PFSK-1 (cell line): ENCODE measurements at regions not wholly inside any gene's neighbourhood (a gene's known extent, or its start where the extent isn't known, plus 50 kb on each side); places are given as distances from the start of the nearest gene placed in this dataset.

Experiments used
- FOXP2 ChIP-seq: optimal IDR thresholded peaks from 2 replicates; pipeline ENCODE3; 2011; ENCODE audit warnings: borderline replicate concordance, control low read depth, inconsistent platforms; ENCODE audit not compliant: insufficient read depth; ENCODE audit errors: extremely low read length, extremely low read depth
- POLR2AphosphoS5 ChIP-seq: IDR thresholded peaks from 2 replicates; pipeline ENCODE4 v1.6.1; 2012; ENCODE audit warnings: low read depth, mild to moderate bottlenecking, control low read depth, low read length, moderate library complexity
- SIN3A ChIP-seq: IDR thresholded peaks from 2 replicates; pipeline ENCODE4 v1.6.1; 2012; ENCODE audit warnings: mild to moderate bottlenecking, low read length, moderate library complexity, borderline replicate concordance; ENCODE audit not compliant: insufficient read depth
- TAF1 ChIP-seq: IDR thresholded peaks from 2 replicates; pipeline ENCODE4 v1.6.1; 2012; ENCODE audit warnings: low read length, control low read depth, borderline replicate concordance; ENCODE audit not compliant: insufficient read depth
- TF ChIP-seq, protein P1 (sequence below), 2 experiments: IDR thresholded peaks; 2 replicates each; pipeline versions ENCODE4 v1.6.1 to v1.8.0; 2011 to 2012; ENCODE audit warnings: low read depth in 2 of 2, low read length in 2 of 2, control low read depth in 1 of 2, inconsistent platforms in 1 of 2, mild to moderate bottlenecking in 1 of 2, moderate library complexity in 1 of 2; ENCODE audit not compliant: insufficient read depth in 1 of 2

DNA sequence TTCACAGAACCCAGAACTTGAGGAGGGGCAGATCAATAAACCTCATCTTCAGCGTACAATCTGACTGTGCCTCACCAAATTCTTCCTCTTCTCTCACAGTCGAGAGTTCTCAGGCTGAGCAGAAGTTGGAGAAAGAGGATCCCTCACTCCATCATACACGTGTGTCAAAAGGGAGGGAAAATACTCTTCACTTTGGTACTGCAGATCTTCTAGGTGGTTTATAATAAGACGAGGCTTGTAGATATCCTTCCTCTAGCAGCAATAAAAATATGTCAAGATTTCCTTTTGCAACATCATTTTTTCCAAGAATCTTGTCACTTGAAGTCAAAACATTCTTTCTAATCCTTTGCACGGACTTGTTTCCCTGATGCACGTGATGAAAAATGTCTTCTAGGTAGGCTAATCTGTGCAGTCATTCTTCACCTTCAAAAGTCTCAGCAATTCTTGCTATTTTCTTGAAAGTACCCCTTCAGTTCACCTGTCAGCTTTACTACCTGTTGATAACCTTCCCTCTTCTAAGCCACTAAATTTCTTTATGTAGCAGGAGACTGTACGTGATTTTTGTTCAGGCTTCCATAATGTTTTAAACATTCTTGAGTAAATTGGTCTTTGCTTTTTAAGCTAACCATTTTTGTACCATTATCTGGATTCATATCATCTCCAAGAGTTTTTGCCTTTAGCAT is 214.1 kb downstream of the NUAK1 start:
- TF ChIP-seq FOXP2 = no peak
- TF ChIP-seq TAF1 = no peak
- no peak for TF ChIP-seq SIN3A
- TF ChIP-seq POLR2AphosphoS5 = no peak
- TF ChIP-seq, protein P1, sequence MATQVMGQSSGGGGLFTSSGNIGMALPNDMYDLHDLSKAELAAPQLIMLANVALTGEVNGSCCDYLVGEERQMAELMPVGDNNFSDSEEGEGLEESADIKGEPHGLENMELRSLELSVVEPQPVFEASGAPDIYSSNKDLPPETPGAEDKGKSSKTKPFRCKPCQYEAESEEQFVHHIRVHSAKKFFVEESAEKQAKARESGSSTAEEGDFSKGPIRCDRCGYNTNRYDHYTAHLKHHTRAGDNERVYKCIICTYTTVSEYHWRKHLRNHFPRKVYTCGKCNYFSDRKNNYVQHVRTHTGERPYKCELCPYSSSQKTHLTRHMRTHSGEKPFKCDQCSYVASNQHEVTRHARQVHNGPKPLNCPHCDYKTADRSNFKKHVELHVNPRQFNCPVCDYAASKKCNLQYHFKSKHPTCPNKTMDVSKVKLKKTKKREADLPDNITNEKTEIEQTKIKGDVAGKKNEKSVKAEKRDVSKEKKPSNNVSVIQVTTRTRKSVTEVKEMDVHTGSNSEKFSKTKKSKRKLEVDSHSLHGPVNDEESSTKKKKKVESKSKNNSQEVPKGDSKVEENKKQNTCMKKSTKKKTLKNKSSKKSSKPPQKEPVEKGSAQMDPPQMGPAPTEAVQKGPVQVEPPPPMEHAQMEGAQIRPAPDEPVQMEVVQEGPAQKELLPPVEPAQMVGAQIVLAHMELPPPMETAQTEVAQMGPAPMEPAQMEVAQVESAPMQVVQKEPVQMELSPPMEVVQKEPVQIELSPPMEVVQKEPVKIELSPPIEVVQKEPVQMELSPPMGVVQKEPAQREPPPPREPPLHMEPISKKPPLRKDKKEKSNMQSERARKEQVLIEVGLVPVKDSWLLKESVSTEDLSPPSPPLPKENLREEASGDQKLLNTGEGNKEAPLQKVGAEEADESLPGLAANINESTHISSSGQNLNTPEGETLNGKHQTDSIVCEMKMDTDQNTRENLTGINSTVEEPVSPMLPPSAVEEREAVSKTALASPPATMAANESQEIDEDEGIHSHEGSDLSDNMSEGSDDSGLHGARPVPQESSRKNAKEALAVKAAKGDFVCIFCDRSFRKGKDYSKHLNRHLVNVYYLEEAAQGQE (IDR thresholded peaks at IDR 0.05; ENCODE audit: insufficient read depth in 1 of 2, low read depth in 2 of 2, low read length in 2 of 2) = no peak

DNA sequence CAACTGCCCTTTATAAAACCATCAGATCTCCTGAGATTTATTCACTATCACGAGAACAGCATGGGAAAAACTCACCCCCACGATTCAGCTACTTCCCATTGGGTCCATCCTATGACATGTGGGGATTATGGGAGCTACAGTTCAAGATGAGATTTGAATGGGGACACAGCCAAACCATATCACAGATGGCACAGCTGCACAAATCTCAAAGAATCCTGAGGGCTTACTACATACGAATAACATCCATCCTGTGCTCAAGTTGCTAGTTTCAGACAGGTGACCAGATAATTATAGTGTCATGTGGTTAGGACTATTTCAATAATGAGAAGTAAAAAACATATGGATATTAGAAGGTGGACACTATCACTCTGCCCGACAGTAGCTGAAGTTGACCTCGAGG is 211.2 kb downstream of the NUAK1 start:
- TF ChIP-seq, protein P1 (IDR thresholded peaks at IDR 0.05; ENCODE audit: insufficient read depth in 1 of 2, low read depth in 2 of 2, low read length in 2 of 2) = no peak
- TF ChIP-seq TAF1 (no peak), FOXP2 (no peak), POLR2AphosphoS5 (no peak), SIN3A (no peak)

DNA sequence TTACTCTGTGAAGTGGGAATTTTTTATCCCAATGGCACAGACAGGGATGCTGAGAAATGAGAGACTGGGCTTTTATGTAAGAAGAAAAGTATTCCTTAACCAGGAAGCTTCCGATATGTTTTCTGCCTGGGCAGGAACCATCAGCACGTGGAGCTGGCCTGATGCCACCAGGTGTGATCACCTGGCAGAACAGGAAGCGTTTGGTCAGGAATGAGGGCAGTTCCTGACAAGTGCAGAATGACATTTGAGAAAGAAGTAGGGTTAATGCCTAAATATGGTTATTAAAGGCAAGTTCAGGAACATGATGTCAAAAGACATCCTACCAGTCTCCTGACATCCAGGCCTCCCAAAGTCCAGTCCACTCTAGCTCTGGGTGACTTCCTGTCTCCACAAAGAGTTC is 210.3 kb downstream of the NUAK1 start:
- TF ChIP-seq, protein P1 (IDR thresholded peaks at IDR 0.05; ENCODE audit: insufficient read depth in 1 of 2, low read depth in 2 of 2, low read length in 2 of 2) = no peak
- TF ChIP-seq POLR2AphosphoS5 (no peak), SIN3A (no peak), TAF1 (no peak), FOXP2 (no peak)

DNA sequence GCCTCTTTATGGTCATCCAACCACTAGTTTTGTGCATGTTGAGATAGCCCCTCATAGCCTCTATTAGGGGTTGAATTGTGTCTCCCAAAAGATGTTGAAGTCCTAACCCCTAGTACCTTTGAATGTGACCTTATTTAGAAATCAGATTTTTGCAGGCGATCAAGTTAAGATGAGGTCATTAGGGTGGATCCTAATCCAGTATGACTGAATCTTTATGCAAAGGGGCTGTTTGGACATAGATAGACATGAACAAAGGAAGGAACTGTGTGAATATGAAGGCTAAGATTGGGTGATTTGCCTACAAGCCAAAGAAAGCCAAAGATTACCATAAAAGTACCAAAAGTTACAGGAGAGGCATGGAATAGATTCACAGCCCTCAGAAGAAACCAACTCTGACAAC is 209.6 kb downstream of the NUAK1 start:
- TF ChIP-seq, protein P1 (IDR thresholded peaks at IDR 0.05; ENCODE audit: insufficient read depth in 1 of 2, low read depth in 2 of 2, low read length in 2 of 2) = no peak
- TF ChIP-seq FOXP2 = no peak
- no peak for TF ChIP-seq SIN3A
- TF ChIP-seq TAF1 = no peak
- TF ChIP-seq POLR2AphosphoS5 = no peak
